IPS-18c (cell line): ENCODE measurements at regions not wholly inside any gene's neighbourhood (a gene's known extent, or its start where the extent isn't known, plus 50 kb on each side); places are given as distances from the start of the nearest gene placed in this dataset.

Experiments
- H3K4me3 ChIP-seq: 2 replicates; pipeline ENCODE4 v1.7.0; 2013; ENCODE audit warnings: low read depth, mild to moderate bottlenecking, low read length, moderate library complexity; ENCODE audit not compliant: insufficient read depth
- H3K9me3 ChIP-seq: one replicate; pipeline ENCODE4 v1.6.1; 2013; ENCODE audit warnings: mild to moderate bottlenecking, low read length, moderate library complexity; ENCODE audit not compliant: control insufficient read depth, insufficient read depth

GRCh38 chr13:26992951-26993719 is 178.5 kb downstream of the USP12 start:
- Histone ChIP-seq H3K9me3 (no peaks in the 10 kb centered on the region), H3K4me3 (no peak overlapping the region)

DNA sequence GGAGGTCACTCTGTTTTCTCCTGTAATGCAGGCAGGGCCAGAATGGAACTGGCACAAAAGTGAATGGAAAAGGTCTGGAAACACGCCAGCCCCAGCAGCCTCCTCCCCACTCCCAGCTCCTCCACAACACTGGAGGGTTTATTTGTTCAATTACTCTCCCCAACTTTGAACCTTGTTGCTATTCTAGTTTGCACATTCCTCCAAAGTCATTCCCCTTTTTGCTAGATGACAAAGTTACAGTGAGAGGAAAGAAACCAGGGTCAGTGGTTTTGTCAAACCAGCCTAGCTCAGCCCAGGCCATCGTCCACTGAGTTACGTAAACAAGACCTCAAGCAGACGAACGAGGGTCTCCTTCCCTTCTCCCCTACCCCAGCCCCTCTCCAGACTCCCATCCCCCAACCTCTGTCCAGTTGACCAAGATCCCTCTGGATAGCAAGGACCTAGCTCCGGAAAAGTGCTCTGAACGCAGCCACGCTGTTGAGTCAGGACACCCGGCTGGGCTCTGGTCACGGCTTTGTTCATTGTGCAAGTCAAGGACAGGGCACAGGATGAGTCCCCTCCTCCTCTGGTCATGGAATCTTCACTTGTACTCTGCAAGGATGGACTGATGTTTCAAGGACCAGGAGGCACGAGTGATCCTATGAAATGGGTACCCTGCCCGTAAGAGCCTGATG is 180.0 kb downstream of the USP12 start:
- no peak overlapping the region for H3K4me3 ChIP-seq
- H3K9me3 ChIP-seq = no peaks in the 10 kb centered on the region

DNA sequence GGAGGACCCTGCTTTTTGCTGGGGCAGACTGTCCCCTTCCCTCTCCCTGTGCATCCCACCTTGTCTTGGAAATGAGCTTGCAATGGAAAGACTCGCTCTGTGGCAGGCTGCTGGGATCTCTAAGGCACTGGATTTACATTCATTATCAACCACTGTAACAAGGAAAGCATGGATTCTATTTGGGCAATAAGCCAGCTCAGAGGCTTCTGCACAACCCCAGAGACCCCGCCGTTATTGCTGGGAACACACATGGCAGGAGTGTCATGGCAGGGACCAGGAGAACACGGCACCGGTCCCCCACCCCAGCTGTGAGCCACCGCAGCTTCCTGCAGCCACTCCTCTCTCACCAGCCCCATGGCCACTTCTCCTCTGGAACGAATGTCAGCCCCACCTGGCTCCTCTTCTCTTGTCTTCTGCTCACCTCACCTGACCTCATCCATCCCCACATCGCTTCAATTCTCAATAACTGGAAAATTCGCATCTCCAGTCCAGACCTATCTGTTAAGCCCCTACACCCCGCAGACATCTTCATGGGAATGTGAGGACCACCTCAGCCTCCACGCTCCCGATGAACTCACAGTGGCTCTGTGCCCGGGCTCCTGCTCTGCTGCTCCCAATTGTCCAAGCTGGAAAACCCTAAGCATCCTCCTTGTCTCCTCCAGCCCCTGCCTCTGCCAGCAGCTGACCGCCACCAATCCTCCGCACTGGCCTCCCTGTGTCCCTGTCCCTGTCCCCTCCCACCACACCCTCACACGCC is 181.5 kb downstream of the USP12 start:
- Histone ChIP-seq H3K9me3 (no peaks in the 10 kb centered on the region), H3K4me3 (no peak overlapping the region)

GRCh38 chr13:26989261-26989956 is 182.2 kb downstream of the USP12 start:
- Histone ChIP-seq H3K4me3 (no peak overlapping the region), H3K9me3 (no peaks in the 10 kb centered on the region)

- H3K9me3 ChIP-seq = no peaks in the 10 kb centered on the region
- H3K4me3 ChIP-seq = no peak overlapping the region
Measured at GRCh38 chr13:26988059-26988769, 183.4 kb downstream of the USP12 start.

DNA sequence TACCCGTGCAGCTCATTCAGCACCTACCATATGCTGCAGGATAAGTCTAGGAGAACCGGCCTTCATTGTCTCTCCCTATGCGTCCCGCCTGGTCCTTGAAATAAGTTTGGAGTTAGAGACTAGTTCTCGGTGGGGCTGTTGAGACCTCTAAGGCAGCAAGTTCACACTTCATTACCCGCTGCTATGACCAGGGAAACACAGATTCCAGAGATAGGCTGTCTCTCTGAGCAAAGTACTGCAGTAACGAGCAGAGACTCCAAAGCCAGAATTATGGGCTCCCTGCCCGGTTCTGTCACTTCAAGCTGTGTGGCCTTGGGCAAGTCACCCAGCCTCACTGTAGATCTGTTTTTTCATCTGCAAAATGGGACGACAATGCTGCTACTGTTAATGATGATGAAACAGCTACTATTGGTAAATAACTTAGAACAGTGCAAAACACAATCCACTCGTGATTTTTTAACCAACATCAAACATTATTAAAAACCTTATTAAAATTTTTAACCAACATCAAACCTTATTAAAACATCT is 184.1 kb downstream of the USP12 start:
- Histone ChIP-seq H3K4me3 (no peak overlapping the region), H3K9me3 (no peaks in the 10 kb centered on the region)

- H3K9me3 ChIP-seq = peaks cover 2% of the 10 kb centered on the region
- H3K4me3 ChIP-seq = no peak overlapping the region
Measured at GRCh38 chr13:26985285-26985878, 186.2 kb downstream of the USP12 start.

GRCh38 chr13:26984337-26984736 is 187.3 kb downstream of the USP12 start:
- Histone ChIP-seq H3K4me3 (no peak overlapping the region), H3K9me3 (peaks cover 2% of the 10 kb centered on the region)

- H3K9me3 ChIP-seq = peaks cover 2% of the 10 kb centered on the region
- H3K4me3 ChIP-seq = no peak overlapping the region
Measured at GRCh38 chr13:26983543-26984320, 187.9 kb downstream of the USP12 start.

GRCh38 chr13:26980099-26981031 is 191.2 kb downstream of the USP12 start:
- H3K9me3 ChIP-seq = peaks cover 2% of the 10 kb centered on the region
- H3K4me3 ChIP-seq = no peak overlapping the region

GRCh38 chr13:26979334-26979733 is 192.3 kb downstream of the USP12 start:
- Histone ChIP-seq H3K9me3 (peaks cover 2% of the 10 kb centered on the region), H3K4me3 (no peak overlapping the region)

- H3K9me3 ChIP-seq = peaks cover 2% of the 10 kb centered on the region
- H3K4me3 ChIP-seq = no peak overlapping the region
Measured at GRCh38 chr13:26978081-26978860, 193.3 kb downstream of the USP12 start.

- peaks cover 2% of the 10 kb centered on the region for H3K9me3 ChIP-seq
Measured at GRCh38 chr13:26977541-26977940, 194.1 kb downstream of the USP12 start.

GRCh38 chr13:26976313-26976712 is 195.3 kb downstream of the USP12 start:
- no peak overlapping the region for H3K4me3 ChIP-seq
- no peaks in the 10 kb centered on the region for H3K9me3 ChIP-seq

More at GRCh38 chr13:26977541-26977940, 194.1 kb downstream of the USP12 start:
- H3K4me3 ChIP-seq = no peak overlapping the region
